Neural crest cell (in vitro differentiated cells): ENCODE measurements at regions not wholly inside any gene's neighbourhood (a gene's known extent, or its start where the extent isn't known, plus 50 kb on each side); places are given as distances from the start of the nearest gene placed in this dataset.
"Not testable (repeated sequence)": the region's sequence is repeated elsewhere in the genome, so short reads cannot be mapped to it uniquely, and the experiment has no call there.

ENCODE experiments used
- DNase-seq: peaks from one replicate; pipeline ENCODE4 v3.0.0; 2021; ENCODE audit warnings: low read depth, mixed read lengths, low spot score
- H3K27ac Mint-ChIP-seq: one replicate; pipeline ENCODE4 v1.8.0; 2021; ENCODE audit warnings: mild to moderate bottlenecking, mixed read lengths; ENCODE audit not compliant: unreplicated experiment
- H3K27me3 Mint-ChIP-seq: 2 replicates; pipeline ENCODE4 v1.8.0; 2021; ENCODE audit warnings: low read depth, mild to moderate bottlenecking, mixed read lengths
- H3K36me3 Mint-ChIP-seq: 2 replicates; pipeline ENCODE4 v1.8.0; 2021; ENCODE audit warnings: low read depth, mild to moderate bottlenecking, mixed read lengths
- H3K4me1 Mint-ChIP-seq: 2 replicates; pipeline ENCODE4 v1.8.0; 2021; ENCODE audit warnings: mixed read lengths
- H3K4me3 Mint-ChIP-seq: one replicate; pipeline ENCODE4 v1.8.0; 2021; ENCODE audit warnings: mild to moderate bottlenecking, mixed read lengths
- H3K9me3 Mint-ChIP-seq: 2 replicates; pipeline ENCODE4 v1.8.0; 2021; ENCODE audit warnings: mixed read lengths
- CTCF ChIP-seq: fragments of 200-600 bp; sonication (generic); conservative IDR thresholded peaks from 2 replicates; pipeline ENCODE4 v1.5.0; 2021; ENCODE audit warnings: antibody characterized with exemption, mild to moderate bottlenecking

- no peak for DNase-seq
- Mint-ChIP-seq H3K36me3 (no peaks in the 10 kb centered on the region), H3K9me3 (peaks cover 2% of the 10 kb centered on the region), H3K27ac (no peak overlapping the region), H3K27me3 (no peaks in the 10 kb centered on the region), H3K4me3 (no peak overlapping the region), H3K4me1 (peaks cover 13% of the 10 kb centered on the region)
- TF ChIP-seq CTCF: no peak
Observed at GRCh38 chr12:14207905-14208551, 157.5 kb upstream of the ATF7IP start.

- Mint-ChIP-seq H3K4me3 (no peak overlapping the region), H3K27me3 (no peaks in the 10 kb centered on the region), H3K4me1 (peaks cover 18% of the 10 kb centered on the region), H3K27ac (peak overlapping the region; percentile 10), H3K36me3 (no peaks in the 10 kb centered on the region), H3K9me3 (no peaks in the 10 kb centered on the region)
- no peak for DNase-seq
- TF ChIP-seq CTCF: no peak
Observed at GRCh38 chr12:14211947-14212387, 153.5 kb upstream of the ATF7IP start.

GRCh38 chr12:14213542-14213941 is 151.9 kb upstream of the ATF7IP start:
- no peaks in the 10 kb centered on the region for H3K9me3 Mint-ChIP-seq
- DNase-seq: no peak
- H3K4me3 Mint-ChIP-seq: no peak overlapping the region
- no peaks in the 10 kb centered on the region for H3K27me3 Mint-ChIP-seq
- no peak overlapping the region for H3K27ac Mint-ChIP-seq
- peaks cover 18% of the 10 kb centered on the region for H3K4me1 Mint-ChIP-seq
- no peak for TF ChIP-seq CTCF
- no peaks in the 10 kb centered on the region for H3K36me3 Mint-ChIP-seq

- TF ChIP-seq CTCF: no peak
- Mint-ChIP-seq H3K27ac (no peak overlapping the region), H3K4me3 (no peak overlapping the region), H3K36me3 (no peaks in the 10 kb centered on the region), H3K4me1 (peaks cover 18% of the 10 kb centered on the region), H3K9me3 (no peaks in the 10 kb centered on the region), H3K27me3 (no peaks in the 10 kb centered on the region)
- DNase-seq: no peak
Observed at GRCh38 chr12:14214495-14214894, 151.0 kb upstream of the ATF7IP start.

GRCh38 chr12:14215949-14216348 is 149.5 kb upstream of the ATF7IP start:
- DNase-seq, H3K27me3 Mint-ChIP-seq, H3K9me3 Mint-ChIP-seq, H3K4me3 Mint-ChIP-seq, H3K27ac Mint-ChIP-seq, H3K36me3 Mint-ChIP-seq: not testable (repeated sequence)
- peaks cover 18% of the 10 kb centered on the region for H3K4me1 Mint-ChIP-seq

GRCh38 chr12:14216405-14217294 is 148.8 kb upstream of the ATF7IP start:
- Mint-ChIP-seq H3K27ac (no peak overlapping the region), H3K4me3 (no peak overlapping the region), H3K27me3 (no peaks in the 10 kb centered on the region), H3K4me1 (peaks cover 16% of the 10 kb centered on the region), H3K36me3 (peaks cover 4% of the 10 kb centered on the region), H3K9me3 (peaks cover 7% of the 10 kb centered on the region)
- no peak for TF ChIP-seq CTCF
- no peak for DNase-seq
